Right renal cortex interstitium (tissue), 3 donors: ENCODE measurements at regions not wholly inside any gene's neighbourhood (a gene's known extent, or its start where the extent isn't known, plus 50 kb on each side); places are given as distances from the start of the nearest gene placed in this dataset.
"Not testable (repeated sequence)": the region's sequence is repeated elsewhere in the genome, so short reads cannot be mapped to it uniquely, and the experiment has no call there.

Source experiments
- DNase-seq, 3 donors: peaks; one replicate each; pipeline ENCODE4 v3.0.0-alpha.2; 2013; ENCODE audit warnings: low read depth in 3 of 3, low spot score in 2 of 3

DNA sequence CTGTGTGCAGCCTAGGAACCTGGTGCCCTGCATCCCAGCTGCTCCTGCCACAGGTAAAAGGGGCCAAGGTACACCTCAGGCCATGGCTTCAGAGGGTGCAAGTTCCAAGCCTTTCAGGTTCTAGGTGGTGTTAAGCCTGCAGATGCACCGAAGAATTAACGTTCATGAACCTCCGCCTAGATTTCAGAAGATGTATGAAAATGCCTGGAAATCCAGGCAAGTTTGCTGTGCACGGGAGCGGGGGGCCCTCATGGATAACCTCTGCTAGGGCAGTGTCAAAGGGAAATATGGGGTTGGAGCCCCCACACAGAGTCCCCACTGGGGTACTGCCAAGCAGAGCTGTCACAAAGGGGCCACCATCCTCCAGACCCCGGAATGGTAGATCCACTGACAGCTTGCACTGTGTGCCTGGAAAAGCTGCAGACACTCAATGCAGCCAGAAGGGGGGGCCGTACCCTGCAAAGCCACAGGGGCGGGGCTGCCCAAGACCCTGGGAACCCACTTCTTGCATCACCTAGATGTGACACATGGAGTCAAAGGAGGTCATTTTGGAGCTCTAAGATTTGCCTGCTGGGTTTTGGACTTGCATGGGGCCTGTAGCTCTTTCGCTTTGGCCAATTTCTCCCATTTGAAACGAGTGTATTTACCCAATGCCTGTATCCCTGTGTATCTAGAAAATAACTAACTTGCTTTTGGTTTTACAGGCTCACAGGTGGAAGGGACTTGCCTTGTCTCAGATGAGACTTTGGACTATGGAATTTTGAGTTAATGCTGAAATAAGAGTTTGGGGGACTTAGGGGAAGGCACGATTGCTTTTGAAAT lies 145.2 kb upstream of the C1QTNF3 start:
- DNase-seq, result not testable (repeated sequence)

DNA sequence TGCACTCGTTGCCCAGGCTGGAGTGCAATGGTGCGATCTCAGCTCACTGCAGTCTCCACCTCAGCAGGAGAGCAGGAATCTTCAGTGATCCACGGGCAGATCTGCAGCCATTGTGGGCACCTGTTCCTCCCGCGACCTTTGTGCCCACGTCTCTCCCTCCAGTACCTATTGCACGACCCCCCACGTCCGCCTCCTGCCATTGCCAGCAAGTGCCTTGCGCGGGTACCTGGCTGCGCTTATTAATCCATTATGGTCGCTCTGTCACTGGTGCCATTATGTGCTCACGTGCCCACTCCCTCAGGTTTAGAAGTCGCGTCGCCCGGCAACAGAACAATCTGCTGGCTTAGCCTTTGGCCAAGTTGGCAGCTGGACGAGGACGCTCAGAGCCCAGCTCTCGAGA lies 146.2 kb upstream of the C1QTNF3 start:
- not testable (repeated sequence) for DNase-seq

DNA sequence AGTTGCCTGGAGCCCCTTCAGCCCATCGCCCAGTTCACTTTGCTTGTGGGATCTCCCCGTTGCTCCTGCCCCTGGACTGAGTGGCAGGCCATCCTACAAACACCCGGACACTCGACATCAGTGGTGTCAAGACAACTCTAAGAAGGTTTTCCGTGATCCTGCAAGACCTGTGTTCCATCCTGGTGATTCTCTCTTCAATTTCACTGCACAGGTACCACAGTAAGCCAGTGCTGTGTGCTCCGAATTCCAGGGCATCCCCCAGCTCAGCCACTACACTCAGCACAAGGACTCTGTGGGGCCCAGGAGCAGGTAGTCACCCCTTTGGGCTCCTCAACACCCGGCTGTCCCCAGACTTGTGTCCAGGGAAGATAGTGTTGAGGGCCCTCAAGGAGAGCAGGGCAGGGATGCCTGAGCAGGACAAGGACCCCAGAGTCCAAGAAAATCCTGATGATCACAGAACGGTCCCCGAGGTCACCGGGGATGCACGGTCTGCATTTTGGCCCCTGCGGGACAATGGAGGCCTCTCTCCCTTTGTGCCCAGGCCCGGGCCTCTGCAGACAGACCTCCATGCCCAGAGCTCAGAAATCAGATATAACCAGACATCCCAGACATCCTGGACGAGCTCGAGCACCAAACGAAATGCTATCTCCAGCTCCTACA lies 146.9 kb upstream of the C1QTNF3 start:
- DNase-seq, result not testable (repeated sequence)

DNA sequence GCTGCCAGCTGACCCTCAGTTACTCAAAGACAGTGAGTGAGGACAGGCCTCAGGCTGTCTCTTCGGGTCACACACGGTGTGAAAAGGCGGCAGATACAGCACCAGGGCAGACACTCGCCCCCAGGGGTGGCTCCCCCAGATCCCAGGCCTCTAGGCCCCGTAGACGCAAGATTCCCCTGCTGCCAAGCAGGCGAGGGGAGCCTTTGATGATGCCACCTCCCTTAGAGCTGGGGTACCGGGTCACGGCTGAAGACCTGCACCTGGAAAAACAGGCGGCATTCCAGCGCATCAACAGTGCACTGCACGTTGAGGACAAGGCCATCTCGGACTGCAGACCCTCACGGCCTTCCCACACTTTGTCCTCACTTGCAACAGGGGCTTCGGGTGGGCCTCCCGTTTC lies 147.5 kb upstream of the C1QTNF3 start:
- not testable (repeated sequence) for DNase-seq

- DNase-seq, result not testable (repeated sequence)
Measured at GRCh38 chr5:34191279-34191744, 148.3 kb upstream of the C1QTNF3 start.

GRCh38 chr5:34192064-34192922 lies 149.3 kb upstream of the C1QTNF3 start:
- peak; percentile 16 to 75 (median 70) for DNase-seq

GRCh38 chr5:34192923-34193262 lies 149.9 kb upstream of the C1QTNF3 start:
- not testable (repeated sequence) for DNase-seq

- not testable (repeated sequence) for DNase-seq
Measured at GRCh38 chr5:34193297-34193696, 150.3 kb upstream of the C1QTNF3 start.

GRCh38 chr5:34193804-34194203 lies 150.8 kb upstream of the C1QTNF3 start:
- not testable (repeated sequence) for DNase-seq

- not testable (repeated sequence) for DNase-seq
Measured at GRCh38 chr5:34196091-34196490, 153.1 kb upstream of the C1QTNF3 start.

DNA sequence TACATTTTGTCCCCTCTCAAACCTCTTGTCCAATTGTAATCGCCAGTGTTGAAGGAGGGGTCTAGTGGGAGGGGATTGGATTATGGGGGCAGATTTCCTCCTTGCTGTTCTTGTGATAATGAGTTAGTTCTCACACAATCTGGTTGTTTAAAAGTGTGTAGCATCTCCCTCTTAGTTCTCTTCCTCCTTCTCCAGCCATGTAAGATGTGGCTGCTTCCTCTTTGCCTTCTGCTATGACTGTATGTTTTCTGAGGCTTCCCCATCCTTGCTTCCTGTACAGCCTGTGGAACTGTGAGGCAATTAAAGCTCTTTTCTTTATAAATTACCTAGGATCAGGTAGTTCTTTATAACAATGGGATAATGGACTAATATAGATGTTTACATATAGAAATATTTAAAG lies 162.3 kb upstream of the C1QTNF3 start:
- DNase-seq, result not testable (repeated sequence)

DNA sequence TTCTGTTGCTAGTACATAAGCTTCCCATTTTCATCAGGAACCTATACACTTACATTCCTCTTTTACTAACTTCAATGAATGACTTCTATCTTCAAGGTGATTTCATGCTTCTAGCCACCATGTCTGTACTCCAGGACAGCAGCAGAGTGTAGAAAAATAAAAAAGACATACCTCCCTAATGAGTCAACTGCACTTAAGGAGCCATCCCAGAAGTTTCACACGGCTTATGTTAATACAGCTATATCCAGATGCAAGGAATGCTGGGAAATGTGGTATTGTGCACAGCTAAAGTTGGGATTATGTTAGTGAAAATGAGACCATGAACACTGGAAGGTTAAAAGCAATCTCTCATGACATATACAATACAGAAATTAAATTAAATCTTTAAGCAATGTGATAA lies 174.4 kb upstream of the C1QTNF3 start:
- not testable (repeated sequence) for DNase-seq

- not testable (repeated sequence) for DNase-seq
Measured at GRCh38 chr5:34221329-34222073, 178.5 kb upstream of the C1QTNF3 start.

DNA sequence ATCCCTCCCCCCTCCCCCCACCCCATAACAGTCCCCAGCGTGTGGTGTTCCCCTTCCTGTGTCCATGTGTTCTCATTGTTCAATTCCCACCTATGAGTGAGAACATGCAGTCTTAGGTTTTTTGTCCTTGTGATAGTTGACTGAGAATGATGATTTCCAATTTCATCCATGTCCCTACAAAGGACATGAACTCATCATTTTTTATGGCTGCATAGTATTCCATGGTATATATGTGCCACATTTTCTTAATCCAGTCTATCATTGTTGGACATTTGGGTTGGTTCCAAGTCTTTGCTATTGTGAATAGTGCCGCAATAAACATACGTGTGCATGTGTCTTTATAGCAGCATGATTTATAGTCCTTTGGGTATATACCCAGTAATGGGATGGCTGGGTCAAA lies 180.1 kb upstream of the C1QTNF3 start:
- DNase-seq, result not testable (repeated sequence)

DNA sequence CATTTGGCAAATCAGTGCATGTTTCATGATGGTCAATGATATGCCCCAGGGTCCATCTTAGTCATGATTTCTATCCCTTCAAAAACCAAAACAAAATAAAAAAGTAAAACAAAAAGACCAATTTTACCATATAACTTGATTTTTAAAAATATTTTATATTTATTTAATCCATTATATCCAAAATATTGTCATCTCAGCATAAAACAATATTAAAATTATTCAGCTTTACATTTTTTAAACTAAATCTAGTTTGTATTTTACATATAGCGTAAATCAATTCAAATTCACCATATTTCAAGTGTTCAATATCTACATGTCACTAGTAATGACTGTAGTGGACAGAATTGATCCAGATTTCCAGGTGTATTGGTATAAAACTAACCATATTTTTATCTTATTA lies 187.4 kb upstream of the C1QTNF3 start:
- DNase-seq, result not testable (repeated sequence)

GRCh38 chr5:34243802-34244201 lies 200.8 kb upstream of the C1QTNF3 start:
- DNase-seq, result not testable (repeated sequence)

DNA sequence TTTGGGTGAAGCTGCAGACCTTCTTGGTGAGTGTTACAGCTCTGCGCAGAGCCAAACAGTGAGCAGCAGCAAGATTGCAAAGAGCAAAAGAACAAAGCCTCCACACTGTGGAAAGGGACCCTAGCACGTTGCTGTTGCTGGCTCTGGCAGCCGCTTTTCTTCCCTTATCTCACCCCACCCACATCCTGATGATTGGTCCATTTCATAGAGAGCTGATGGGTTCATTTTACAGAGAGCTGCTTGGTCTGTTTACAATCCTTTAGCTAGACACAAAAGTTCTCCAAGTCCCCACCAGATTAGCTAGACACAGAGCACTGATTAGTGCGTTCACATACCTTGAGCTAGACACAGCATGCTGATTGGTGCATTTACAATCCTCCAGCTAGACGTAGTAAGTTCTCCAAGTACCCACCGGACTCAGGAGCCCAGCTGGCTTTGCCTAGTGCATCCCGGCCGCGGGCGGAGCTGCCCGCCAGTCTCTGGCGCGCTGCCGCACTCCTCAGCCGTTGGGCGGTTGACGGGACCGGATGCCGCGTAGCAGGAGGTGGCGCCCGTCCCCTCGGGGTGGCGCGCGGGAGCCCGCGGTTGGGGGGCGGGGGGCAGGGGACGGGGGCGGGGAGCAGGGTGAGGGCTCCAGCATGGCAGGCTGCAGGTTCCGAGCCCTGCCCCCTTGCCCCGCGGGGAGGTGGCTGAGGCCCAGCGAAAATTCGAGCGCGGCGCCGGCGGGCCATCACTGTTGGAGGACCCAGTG lies 201.4 kb upstream of the C1QTNF3 start:
- peak in 2 of 3 donors; percentile 18 to 25 for DNase-seq

- not testable (repeated sequence) for DNase-seq
Measured at GRCh38 chr5:34245032-34245394, 202.0 kb upstream of the C1QTNF3 start.

DNA sequence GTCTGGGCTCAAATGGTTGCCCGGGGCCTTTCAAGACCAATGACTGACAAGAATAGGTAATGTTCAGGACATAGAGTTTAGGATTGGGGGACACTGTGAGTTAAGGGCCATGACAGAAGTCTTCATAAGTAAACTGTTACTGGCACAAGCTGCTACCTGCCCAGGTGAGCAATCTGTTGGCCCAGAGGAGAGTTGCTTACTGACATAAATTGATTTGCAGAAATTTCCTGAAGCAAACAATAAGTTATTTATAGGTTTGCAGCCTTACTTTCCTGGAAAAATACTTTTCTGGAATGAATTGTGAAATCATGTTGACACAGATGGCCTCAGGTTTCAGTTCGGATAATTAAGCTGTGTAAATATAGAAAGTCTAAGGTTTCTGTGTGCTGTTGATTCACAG lies 202.8 kb upstream of the C1QTNF3 start:
- DNase-seq, result not testable (repeated sequence)

DNA sequence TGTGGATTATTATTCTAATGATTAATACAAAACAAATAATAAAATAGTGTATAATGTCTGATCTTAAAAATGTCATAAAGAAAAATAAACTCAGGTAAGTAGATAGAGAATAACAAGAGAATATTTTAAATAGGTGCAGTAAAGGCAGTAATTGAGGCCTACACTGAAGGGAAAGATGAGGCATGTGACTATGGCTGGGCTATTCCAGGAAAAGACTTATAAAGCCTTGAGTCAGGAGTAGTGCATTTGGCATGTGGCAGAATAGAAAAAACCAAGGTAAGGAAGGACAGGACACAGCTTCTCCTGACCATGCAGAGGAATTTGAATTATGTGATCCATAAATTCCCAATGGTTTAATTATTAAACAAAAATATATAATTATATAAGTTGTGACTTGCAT lies 215.6 kb upstream of the C1QTNF3 start:
- DNase-seq, result not testable (repeated sequence)
